ENCODE measurements at regions not wholly inside any gene's neighbourhood (a gene's known extent, or its start where the extent isn't known, plus 50 kb on each side); places are given as distances from the start of the nearest gene placed in this dataset.
"Not testable (repeated sequence)": the region's sequence is repeated elsewhere in the genome, so short reads cannot be mapped to it uniquely, and the experiment has no call there.

GRCh38 chr22:47437636-47438035 lies 675.2 kb downstream of the TBC1D22A start:
- no peak for DNase-seq (ENCODE audit: low spot score)

GRCh38 chr22:47437110-47437509 lies 674.7 kb downstream of the TBC1D22A start:
- DNase-seq (ENCODE audit: low spot score): no peak

GRCh38 chr22:47435826-47436225 lies 673.4 kb downstream of the TBC1D22A start:
- no peak for DNase-seq (ENCODE audit: low spot score)

GRCh38 chr22:47435204-47435487 lies 672.7 kb downstream of the TBC1D22A start:
- DNase-seq (ENCODE audit: low spot score): no peak

GRCh38 chr22:47434336-47435203 lies 672.1 kb downstream of the TBC1D22A start:
- no peak for DNase-seq (ENCODE audit: low spot score)

- no peak for DNase-seq (ENCODE audit: low spot score)
These were observed 671.2 kb downstream of the TBC1D22A start for GRCh38 chr22:47433627-47434026.

- DNase-seq (ENCODE audit: low spot score): no peak
These were observed 670.2 kb downstream of the TBC1D22A start for GRCh38 chr22:47432683-47433082.

- no peak for DNase-seq (ENCODE audit: low spot score)
These were observed 661.7 kb downstream of the TBC1D22A start for GRCh38 chr22:47423861-47424820.

- DNase-seq (ENCODE audit: low spot score): no peak
These were observed 660.8 kb downstream of the TBC1D22A start for GRCh38 chr22:47423266-47423665.

GRCh38 chr22:47422736-47423135 lies 660.3 kb downstream of the TBC1D22A start:
- DNase-seq (ENCODE audit: low spot score): no peak

GRCh38 chr22:47421846-47422245 lies 659.4 kb downstream of the TBC1D22A start:
- no peak for DNase-seq (ENCODE audit: low spot score)

- DNase-seq (ENCODE audit: low spot score): no peak
These were observed 657.8 kb downstream of the TBC1D22A start for GRCh38 chr22:47420211-47420610.

GRCh38 chr22:47419239-47419638 lies 656.8 kb downstream of the TBC1D22A start:
- DNase-seq (ENCODE audit: low spot score): no peak

- DNase-seq (ENCODE audit: low spot score): no peak
These were observed 655.2 kb downstream of the TBC1D22A start for GRCh38 chr22:47417699-47418098.

- no peak for DNase-seq (ENCODE audit: low spot score)
These were observed 648.6 kb downstream of the TBC1D22A start for GRCh38 chr22:47411006-47411405.

GRCh38 chr22:47409539-47410275 lies 647.3 kb downstream of the TBC1D22A start:
- DNase-seq (ENCODE audit: low spot score): no peak

- no peak for DNase-seq (ENCODE audit: low spot score)
These were observed 646.0 kb downstream of the TBC1D22A start for GRCh38 chr22:47408409-47408808.

GRCh38 chr22:47407461-47408025 lies 645.1 kb downstream of the TBC1D22A start:
- no peak for DNase-seq (ENCODE audit: low spot score)

GRCh38 chr22:47406896-47407295 lies 644.4 kb downstream of the TBC1D22A start:
- DNase-seq (ENCODE audit: low spot score): no peak

GRCh38 chr22:47406180-47406834 lies 643.9 kb downstream of the TBC1D22A start:
- no peak for DNase-seq (ENCODE audit: low spot score)

- DNase-seq (ENCODE audit: low spot score): not testable (repeated sequence)
These were observed 642.8 kb downstream of the TBC1D22A start for GRCh38 chr22:47405222-47405621.
